ENCODE measurements at regions not wholly inside any gene's neighbourhood (a gene's known extent, or its start where the extent isn't known, plus 50 kb on each side); places are given as distances from the start of the nearest gene placed in this dataset.

DNA sequence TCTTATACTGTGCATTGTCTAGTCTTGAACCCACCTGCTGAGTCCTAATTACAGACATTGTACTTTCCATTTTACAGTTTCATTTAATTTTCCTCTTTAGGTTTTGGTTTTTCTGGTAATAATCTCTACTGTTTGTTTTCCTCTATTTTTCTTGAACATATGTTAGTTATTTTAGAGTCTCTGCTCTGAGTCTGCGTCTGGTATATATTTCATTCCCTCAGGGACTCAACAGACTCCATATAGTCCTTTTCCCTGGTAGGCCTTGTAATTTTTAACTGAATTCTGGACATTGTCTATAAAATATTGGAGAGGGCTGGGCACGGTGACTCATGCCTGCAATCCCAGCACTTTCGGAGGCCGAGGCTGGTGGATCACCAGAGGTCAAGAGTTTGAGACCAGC is 121.8 kb upstream of the STOX2 start:
- no peak overlapping the region for H2AFZ ChIP-seq (ENCODE audit: low read length)
- no peaks in the 10 kb centered on the region for H4K20me1 ChIP-seq (ENCODE audit: insufficient read depth, low read length)
- ChIA-PET CTCF (ENCODE audit: unreplicated experiment) (no interaction called here), POLR2A (no interaction called here)
- TF ChIP-seq, protein P1, sequence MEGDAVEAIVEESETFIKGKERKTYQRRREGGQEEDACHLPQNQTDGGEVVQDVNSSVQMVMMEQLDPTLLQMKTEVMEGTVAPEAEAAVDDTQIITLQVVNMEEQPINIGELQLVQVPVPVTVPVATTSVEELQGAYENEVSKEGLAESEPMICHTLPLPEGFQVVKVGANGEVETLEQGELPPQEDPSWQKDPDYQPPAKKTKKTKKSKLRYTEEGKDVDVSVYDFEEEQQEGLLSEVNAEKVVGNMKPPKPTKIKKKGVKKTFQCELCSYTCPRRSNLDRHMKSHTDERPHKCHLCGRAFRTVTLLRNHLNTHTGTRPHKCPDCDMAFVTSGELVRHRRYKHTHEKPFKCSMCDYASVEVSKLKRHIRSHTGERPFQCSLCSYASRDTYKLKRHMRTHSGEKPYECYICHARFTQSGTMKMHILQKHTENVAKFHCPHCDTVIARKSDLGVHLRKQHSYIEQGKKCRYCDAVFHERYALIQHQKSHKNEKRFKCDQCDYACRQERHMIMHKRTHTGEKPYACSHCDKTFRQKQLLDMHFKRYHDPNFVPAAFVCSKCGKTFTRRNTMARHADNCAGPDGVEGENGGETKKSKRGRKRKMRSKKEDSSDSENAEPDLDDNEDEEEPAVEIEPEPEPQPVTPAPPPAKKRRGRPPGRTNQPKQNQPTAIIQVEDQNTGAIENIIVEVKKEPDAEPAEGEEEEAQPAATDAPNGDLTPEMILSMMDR (conservative IDR thresholded peaks at IDR 0.05; ENCODE audit: low read length): no peak
- no peak for TF ChIP-seq EZH2phosphoT487 (IDR thresholded peaks at IDR 0.05; ENCODE audit: borderline replicate concordance, low read depth, low read length)
- H3K9me2 ChIP-seq (ENCODE audit: insufficient read depth, low read length): no peaks in the 10 kb centered on the region
- no peaks in the 10 kb centered on the region for H3K79me2 ChIP-seq (ENCODE audit: insufficient read depth, low read depth, low read length)
- no peak overlapping the region for H3K27ac ChIP-seq (ENCODE audit: low read depth, low read length, poor library complexity, severe bottlenecking)
- no peak overlapping the region for H3K4me3 ChIP-seq (ENCODE audit: low read depth, low read length, poor library complexity, severe bottlenecking)
- DNase-seq (ENCODE audit: low spot score): no peak
- no TSS peak for BruUV-seq (replicated peaks)
- no peaks in the 10 kb centered on the region for H3K4me1 ChIP-seq (ENCODE audit: insufficient read depth, low read length, poor library complexity, severe bottlenecking)
- intact Hi-C loops (cut with micrococcal nuclease; ENCODE audit: unreplicated experiment): no loop called here
- no peaks in the 10 kb centered on the region for H3K36me3 ChIP-seq (ENCODE audit: insufficient read depth, low read length)
- H3K4me2 ChIP-seq (ENCODE audit: low read length): no peak overlapping the region
- no peaks in the 10 kb centered on the region for H3K9me3 ChIP-seq (ENCODE audit: low read length)

GRCh38 chr4:183783991-183784553 is 121.0 kb upstream of the STOX2 start:
- no peaks in the 10 kb centered on the region for H3K36me3 ChIP-seq (ENCODE audit: insufficient read depth, low read length)
- CTCF ChIA-PET (ENCODE audit: unreplicated experiment): no interaction called here
- H3K4me2 ChIP-seq (ENCODE audit: low read length): no peak overlapping the region
- no TSS peak for BruUV-seq (replicated peaks)
- no peak for DNase-seq (ENCODE audit: low spot score)
- intact Hi-C loops (cut with micrococcal nuclease; ENCODE audit: unreplicated experiment): no loop called here
- H3K9me3 ChIP-seq (ENCODE audit: low read length): no peaks in the 10 kb centered on the region
- H3K27ac ChIP-seq (ENCODE audit: low read depth, low read length, poor library complexity, severe bottlenecking): no peak overlapping the region
- H4K20me1 ChIP-seq (ENCODE audit: insufficient read depth, low read length): no peaks in the 10 kb centered on the region
- no peak overlapping the region for H2AFZ ChIP-seq (ENCODE audit: low read length)
- no peaks in the 10 kb centered on the region for H3K79me2 ChIP-seq (ENCODE audit: insufficient read depth, low read depth, low read length)
- no peaks in the 10 kb centered on the region for H3K9me2 ChIP-seq (ENCODE audit: insufficient read depth, low read length)
- no peak for TF ChIP-seq EZH2phosphoT487 (IDR thresholded peaks at IDR 0.05; ENCODE audit: borderline replicate concordance, low read depth, low read length)
- TF ChIP-seq, protein P1 (conservative IDR thresholded peaks at IDR 0.05; ENCODE audit: low read length): no peak
- H3K4me1 ChIP-seq (ENCODE audit: insufficient read depth, low read length, poor library complexity, severe bottlenecking): no peaks in the 10 kb centered on the region
- H3K4me3 ChIP-seq (ENCODE audit: low read depth, low read length, poor library complexity, severe bottlenecking): no peak overlapping the region
- POLR2A ChIA-PET: interaction anchor here (0.6 to 0.8 kb wide), 2 partner anchors 100 to 306 kb away, joined by 3 read pairs; no protein-coding TSS in a partner anchor

- BruUV-seq (replicated peaks): no TSS peak
- intact Hi-C loops (cut with micrococcal nuclease; ENCODE audit: unreplicated experiment): no loop called here
- H3K4me3 ChIP-seq (ENCODE audit: low read depth, low read length, poor library complexity, severe bottlenecking): no peak overlapping the region
- no peak overlapping the region for H3K27ac ChIP-seq (ENCODE audit: low read depth, low read length, poor library complexity, severe bottlenecking)
- H3K9me2 ChIP-seq (ENCODE audit: insufficient read depth, low read length): 0 out of 2 replicates have a peak, but pooled peaks cover 3% of the 10 kb centered on the region
- H3K9me3 ChIP-seq (ENCODE audit: low read length): no peaks in the 10 kb centered on the region
- H3K4me1 ChIP-seq (ENCODE audit: insufficient read depth, low read length, poor library complexity, severe bottlenecking): no peaks in the 10 kb centered on the region
- CTCF ChIA-PET (ENCODE audit: unreplicated experiment): no interaction called here
- H3K36me3 ChIP-seq (ENCODE audit: insufficient read depth, low read length): no peaks in the 10 kb centered on the region
- no peaks in the 10 kb centered on the region for H3K79me2 ChIP-seq (ENCODE audit: insufficient read depth, low read depth, low read length)
- DNase-seq (ENCODE audit: low spot score): no peak
- H4K20me1 ChIP-seq (ENCODE audit: insufficient read depth, low read length): no peaks in the 10 kb centered on the region
- POLR2A ChIA-PET: interaction anchor here (0.6 kb wide), 1 partner anchor 104 kb away, joined by 3 read pairs; no protein-coding TSS in a partner anchor
- no peak overlapping the region for H3K4me2 ChIP-seq (ENCODE audit: low read length)
- H2AFZ ChIP-seq (ENCODE audit: low read length): no peak overlapping the region
- TF ChIP-seq, protein P1 (conservative IDR thresholded peaks at IDR 0.05; ENCODE audit: low read length): no peak
- no peak for TF ChIP-seq EZH2phosphoT487 (IDR thresholded peaks at IDR 0.05; ENCODE audit: borderline replicate concordance, low read depth, low read length)
These were observed 116.7 kb upstream of the STOX2 start for GRCh38 chr4:183788308-183788905.
